Activated CD4-positive, alpha-beta T cell treated with anti-CD3 and anti-CD28 coated beads for 36 hours (primary cell): ENCODE measurements at regions not wholly inside any gene's neighbourhood (a gene's known extent, or its start where the extent isn't known, plus 50 kb on each side); places are given as distances from the start of the nearest gene placed in this dataset.

ENCODE experiments used
- ATAC-seq: fragments of 200-7000 bp; cut with Tn5 transposase; one replicate; pipeline ENCODE4 v1.10.0; 2021; ENCODE audit warnings: mild to moderate bottlenecking, moderate library complexity
- CTCF ChIA-PET: fragments of 350-600 bp; sonication (Branson Sonifier 250); formaldehyde crosslinking; loops from one replicate; lab custom pipeline; 2021; ENCODE audit warnings: antibody characterized with exemption; lab: Charles Lee
- POLR2A ChIA-PET: fragments of 350-600 bp; sonication (Branson Sonifier 250); formaldehyde crosslinking; loops from one replicate; lab custom pipeline; 2021; ENCODE audit warnings: antibody characterized with exemption, inconsistent platforms; lab: Charles Lee
- DNase-seq: peaks from one replicate; pipeline ENCODE4 v3.0.0-alpha.2; 2020
- H3K27ac Mint-ChIP-seq: one replicate; pipeline ENCODE4 v1.8.0; 2021; ENCODE audit warnings: mixed read lengths
- H3K27me3 Mint-ChIP-seq: one replicate; pipeline ENCODE4 v1.8.0; 2021; ENCODE audit warnings: mixed read lengths
- H3K36me3 Mint-ChIP-seq: one replicate; pipeline ENCODE4 v1.8.0; 2021; ENCODE audit warnings: low read depth, mixed read lengths
- H3K4me1 Mint-ChIP-seq: one replicate; pipeline ENCODE4 v1.8.0; 2021; ENCODE audit warnings: mixed read lengths
- H3K4me3 Mint-ChIP-seq: one replicate; pipeline ENCODE4 v1.8.0; 2021; ENCODE audit warnings: mild to moderate bottlenecking, moderate library complexity, mixed read lengths
- H3K9me3 Mint-ChIP-seq: one replicate; pipeline ENCODE4 v1.8.0; 2021; ENCODE audit warnings: low read depth, mixed read lengths
- intact Hi-C, 2 experiments: fragments of 100-400 bp; cut with DNase I in 1 of 2; cut with micrococcal nuclease in 1 of 2; formaldehyde crosslinking; loops; one replicate each; pipeline versions ENCODE4 v1.14.2 to v1.15.1; 2022 to 2024; cut with DNase I, micrococcal nuclease

GRCh38 chr11:120031612-120032600, 106.0 kb downstream of the TRIM29 start:
- CTCF ChIA-PET, result interaction anchor here (1.4 kb wide), 1 partner anchor 17 kb away, joined by 3 read pairs; no protein-coding TSS in a partner anchor
- POLR2A ChIA-PET, result interaction anchor here (0.6 kb wide), 1 partner anchor 239 kb away, joined by 3 read pairs; no protein-coding TSS in a partner anchor

GRCh38 chr11:120031156-120031555, 106.8 kb downstream of the TRIM29 start:
- Mint-ChIP-seq H3K36me3 (no peaks in the 10 kb centered on the region), H3K27ac (no peak overlapping the region), H3K4me1 (no peaks in the 10 kb centered on the region), H3K9me3 (no peaks in the 10 kb centered on the region), H3K27me3 (peaks cover 7% of the 10 kb centered on the region), H3K4me3 (no peak overlapping the region)
- intact Hi-C loops, result no loop called here
- no peak for ATAC-seq
- no peak for DNase-seq
- ChIA-PET CTCF (interaction anchor here (0.7 to 1.4 kb wide), 2 partner anchors 16 to 562 kb away, joined by 3 read pairs; no protein-coding TSS in a partner anchor), POLR2A (no interaction called here)

More at GRCh38 chr11:120031612-120032600, 106.0 kb downstream of the TRIM29 start:
- Mint-ChIP-seq H3K27me3 (peaks cover 4% of the 10 kb centered on the region), H3K4me1 (no peaks in the 10 kb centered on the region), H3K36me3 (no peaks in the 10 kb centered on the region), H3K27ac (no peak overlapping the region), H3K9me3 (no peaks in the 10 kb centered on the region), H3K4me3 (no peak overlapping the region)
- DNase-seq (no peak), ATAC-seq (no peak)
- intact Hi-C loops, result no loop called here

- ChIA-PET POLR2A (no interaction called here), CTCF (interaction anchor here (0.7 kb wide), 1 partner anchor 562 kb away, joined by 3 read pairs; no protein-coding TSS in a partner anchor)
- intact Hi-C loops, result no loop called here
- Mint-ChIP-seq H3K4me3 (no peak overlapping the region), H3K36me3 (no peaks in the 10 kb centered on the region), H3K9me3 (no peaks in the 10 kb centered on the region), H3K27me3 (peaks cover 7% of the 10 kb centered on the region), H3K27ac (no peak overlapping the region), H3K4me1 (no peaks in the 10 kb centered on the region)
- DNase-seq (no peak), ATAC-seq (no peak)
Observed at GRCh38 chr11:120030411-120030810, 107.5 kb downstream of the TRIM29 start.

GRCh38 chr11:120029321-120029720, 108.6 kb downstream of the TRIM29 start:
- intact Hi-C loops, result no loop called here
- Mint-ChIP-seq H3K36me3 (no peaks in the 10 kb centered on the region), H3K4me1 (no peaks in the 10 kb centered on the region), H3K9me3 (no peaks in the 10 kb centered on the region), H3K4me3 (no peak overlapping the region), H3K27me3 (peaks cover 7% of the 10 kb centered on the region), H3K27ac (no peak overlapping the region)
- ATAC-seq (no peak), DNase-seq (no peak)
- ChIA-PET POLR2A (no interaction called here), CTCF (interaction anchor here (0.6 kb wide), 1 partner anchor 183 kb away, joined by 3 read pairs; no protein-coding TSS in a partner anchor)

- CTCF ChIA-PET, result no interaction called here
- Mint-ChIP-seq H3K4me1 (no peaks in the 10 kb centered on the region), H3K36me3 (no peaks in the 10 kb centered on the region), H3K27ac (no peak overlapping the region), H3K9me3 (no peaks in the 10 kb centered on the region), H3K27me3 (peaks cover 9% of the 10 kb centered on the region), H3K4me3 (no peak overlapping the region)
- no peak for DNase-seq
- POLR2A ChIA-PET, result no interaction called here
- intact Hi-C loops, result no loop called here
- ATAC-seq, result no peak
Observed at GRCh38 chr11:120028897-120029258, 109.0 kb downstream of the TRIM29 start.

GRCh38 chr11:120028181-120028896, 109.6 kb downstream of the TRIM29 start:
- POLR2A ChIA-PET, result no interaction called here
- Mint-ChIP-seq H3K27ac (no peak overlapping the region), H3K36me3 (no peaks in the 10 kb centered on the region), H3K27me3 (peaks cover 10% of the 10 kb centered on the region), H3K4me3 (no peak overlapping the region), H3K4me1 (no peaks in the 10 kb centered on the region), H3K9me3 (no peaks in the 10 kb centered on the region)
- ATAC-seq, result no peak
- intact Hi-C loops, result no loop called here
- no peak for DNase-seq
- CTCF ChIA-PET, result no interaction called here

GRCh38 chr11:120027546-120028180, 110.2 kb downstream of the TRIM29 start:
- ChIA-PET CTCF (no interaction called here), POLR2A (no interaction called here)
- no peak for ATAC-seq
- peaks cover 10% of the 10 kb centered on the region for H3K27me3 Mint-ChIP-seq
- H3K4me3 Mint-ChIP-seq, result no peak overlapping the region
- H3K9me3 Mint-ChIP-seq, result no peaks in the 10 kb centered on the region
- DNase-seq, result no peak
- no peak overlapping the region for H3K27ac Mint-ChIP-seq
- intact Hi-C loops, result no loop called here
- H3K36me3 Mint-ChIP-seq, result no peaks in the 10 kb centered on the region
- H3K4me1 Mint-ChIP-seq, result no peaks in the 10 kb centered on the region

- intact Hi-C loops, result no loop called here
- no peak for ATAC-seq
Observed at GRCh38 chr11:120025606-120026335, 112.1 kb downstream of the TRIM29 start.

GRCh38 chr11:120024586-120024985, 113.3 kb downstream of the TRIM29 start:
- H3K27me3 Mint-ChIP-seq, result peaks cover 10% of the 10 kb centered on the region
- no peaks in the 10 kb centered on the region for H3K36me3 Mint-ChIP-seq
- ATAC-seq (no peak), DNase-seq (no peak)
- CTCF ChIA-PET, result no interaction called here
- POLR2A ChIA-PET, result no interaction called here
- H3K27ac Mint-ChIP-seq, result no peak overlapping the region
- intact Hi-C loops, result no loop called here
- H3K4me3 Mint-ChIP-seq, result no peak overlapping the region
- H3K9me3 Mint-ChIP-seq, result no peaks in the 10 kb centered on the region
- no peaks in the 10 kb centered on the region for H3K4me1 Mint-ChIP-seq

More at GRCh38 chr11:120025606-120026335, 112.1 kb downstream of the TRIM29 start:
- no peaks in the 10 kb centered on the region for H3K9me3 Mint-ChIP-seq
- DNase-seq, result no peak
- H3K27me3 Mint-ChIP-seq, result peaks cover 10% of the 10 kb centered on the region
- POLR2A ChIA-PET, result no interaction called here
- no peaks in the 10 kb centered on the region for H3K4me1 Mint-ChIP-seq
- no peak overlapping the region for H3K4me3 Mint-ChIP-seq
- H3K27ac Mint-ChIP-seq, result no peak overlapping the region
- CTCF ChIA-PET, result no interaction called here
- H3K36me3 Mint-ChIP-seq, result no peaks in the 10 kb centered on the region

- Mint-ChIP-seq H3K4me1 (no peaks in the 10 kb centered on the region), H3K9me3 (no peaks in the 10 kb centered on the region), H3K27ac (no peak overlapping the region), H3K36me3 (no peaks in the 10 kb centered on the region), H3K27me3 (peaks cover 11% of the 10 kb centered on the region), H3K4me3 (no peak overlapping the region)
- CTCF ChIA-PET, result no interaction called here
- ATAC-seq (no peak), DNase-seq (no peak)
- POLR2A ChIA-PET, result no interaction called here
- intact Hi-C loops, result no loop called here
Observed at GRCh38 chr11:120024046-120024445, 113.9 kb downstream of the TRIM29 start.

- no peak for DNase-seq
- Mint-ChIP-seq H3K9me3 (no peaks in the 10 kb centered on the region), H3K36me3 (no peaks in the 10 kb centered on the region), H3K4me1 (no peaks in the 10 kb centered on the region), H3K4me3 (no peak overlapping the region), H3K27ac (no peak overlapping the region), H3K27me3 (peaks cover 10% of the 10 kb centered on the region)
- ATAC-seq, result no peak
- intact Hi-C loops, result no loop called here
- CTCF ChIA-PET, result no interaction called here
- POLR2A ChIA-PET, result no interaction called here
Observed at GRCh38 chr11:120023551-120023950, 114.4 kb downstream of the TRIM29 start.
